CD14-positive monocyte (primary cell): ENCODE measurements at regions not wholly inside any gene's neighbourhood (a gene's known extent, or its start where the extent isn't known, plus 50 kb on each side); places are given as distances from the start of the nearest gene placed in this dataset.

Experiments
- DNase-seq, 3 donors: peaks; one replicate each; pipeline ENCODE4 v3.0.0-alpha.2; 2011 to 2022
- H2AFZ ChIP-seq: 2 replicates; pipeline ENCODE4 v1.6.0; 2012; ENCODE audit warnings: mild to moderate bottlenecking, low read depth, low read length, inconsistent platforms; ENCODE audit not compliant: insufficient read depth, poor library complexity, severe bottlenecking
- H3K27ac ChIP-seq, 2 donors: 1 replicate in 1 of 2; 2 replicates in 1 of 2; pipeline ENCODE4 v1.5.1; 2012 to 2013; ENCODE audit warnings: low read length in 2 of 2, control low read depth in 1 of 2, inconsistent platforms in 1 of 2, low read depth in 1 of 2, mild to moderate bottlenecking in 1 of 2
- H3K27me3 ChIP-seq, 2 donors: one replicate each; pipeline versions ENCODE4 v1.6.0 to v1.6.1; 2011 to 2013; ENCODE audit warnings: low read length in 2 of 2; ENCODE audit not compliant: control insufficient read depth in 2 of 2, insufficient read depth in 2 of 2
- H3K36me3 ChIP-seq, 2 donors: replicated peaks in 1 of 2; 1 replicate in 1 of 2; 2 replicates in 1 of 2; pipeline versions ENCODE4 v1.5.1 to v1.6.1; 2012 to 2013; ENCODE audit warnings: low read length in 2 of 2, control low read depth in 1 of 2, inconsistent platforms in 1 of 2, mild to moderate bottlenecking in 1 of 2; ENCODE audit not compliant: insufficient read depth in 2 of 2, control insufficient read depth in 1 of 2
- H3K4me1 ChIP-seq, 2 donors: 1 replicate in 1 of 2; 2 replicates in 1 of 2; pipeline versions ENCODE4 v1.5.1 to v1.6.1; 2012 to 2013; ENCODE audit warnings: low read length in 2 of 2, control low read depth in 1 of 2, inconsistent platforms in 1 of 2, mild to moderate bottlenecking in 1 of 2, moderate library complexity in 1 of 2; ENCODE audit not compliant: insufficient read depth in 2 of 2, control insufficient read depth in 1 of 2
- H3K4me2 ChIP-seq: replicated peaks from 2 replicates; pipeline ENCODE3; 2012; ENCODE audit warnings: low read length, moderate library complexity, mild to moderate bottlenecking; ENCODE audit not compliant: poor library complexity, severe bottlenecking; ENCODE audit errors: extremely low read depth
- H3K4me3 ChIP-seq, 3 experiments: fragments of 200-600 bp in 1 of 3; sonication (generic) in 1 of 3; replicated peaks in 1 of 3; 1 replicate in 2 of 3; 2 replicates in 1 of 3; pipeline ENCODE4 v1.5.1; 2011 to 2013; ENCODE audit warnings: low read length in 3 of 3, mild to moderate bottlenecking in 3 of 3, control low read depth in 2 of 3, low read depth in 2 of 3, inconsistent platforms in 1 of 3, moderate library complexity in 1 of 3
- H3K79me2 ChIP-seq: 2 replicates; pipeline ENCODE4 v1.6.0; 2012; ENCODE audit warnings: mild to moderate bottlenecking, control low read depth, inconsistent platforms, low read length, moderate library complexity; ENCODE audit not compliant: insufficient read depth
- H3K9ac ChIP-seq: 2 replicates; pipeline ENCODE4 v1.6.0; 2017; ENCODE audit warnings: low read length, mild to moderate bottlenecking; ENCODE audit not compliant: insufficient read depth, poor library complexity, severe bottlenecking
- H3K9me3 ChIP-seq, 2 donors: replicated peaks in 1 of 2; 1 replicate in 1 of 2; 2 replicates in 1 of 2; pipeline versions ENCODE4 v1.5.1 to v1.6.1; 2012 to 2013; ENCODE audit warnings: low read length in 2 of 2, control low read depth in 1 of 2; ENCODE audit not compliant: control insufficient read depth in 1 of 2, insufficient read depth in 1 of 2
- H4K20me1 ChIP-seq: 2 replicates; pipeline ENCODE4 v1.6.0; 2012; ENCODE audit warnings: mild to moderate bottlenecking, low read length, control low read depth, moderate library complexity; ENCODE audit not compliant: insufficient read depth
- H3K27ac Mint-ChIP-seq, 7 donors: one replicate each; pipeline ENCODE4 v1.8.0; 2020; ENCODE audit warnings: mild to moderate bottlenecking in 7 of 7, mixed read lengths in 7 of 7, moderate library complexity in 6 of 7, inconsistent platforms in 2 of 7
- H3K27me3 Mint-ChIP-seq, 3 donors: one replicate each; pipeline ENCODE4 v1.8.0; 2021 to 2022; ENCODE audit warnings: low read depth in 3 of 3, mild to moderate bottlenecking in 3 of 3, mixed read lengths in 3 of 3, moderate library complexity in 3 of 3, inconsistent platforms in 1 of 3
- H3K36me3 Mint-ChIP-seq, 2 donors: one replicate each; pipeline ENCODE4 v1.8.0; 2020; ENCODE audit warnings: mixed read lengths in 2 of 2, inconsistent platforms in 1 of 2, mild to moderate bottlenecking in 1 of 2
- H3K4me1 Mint-ChIP-seq: one replicate; pipeline ENCODE4 v1.8.0; 2020; ENCODE audit warnings: mild to moderate bottlenecking, mixed read lengths
- H3K4me3 Mint-ChIP-seq, 2 donors: one replicate each; pipeline ENCODE4 v1.8.0; 2020; ENCODE audit warnings: mild to moderate bottlenecking in 2 of 2, mixed read lengths in 2 of 2, moderate library complexity in 1 of 2
- H3K9me3 Mint-ChIP-seq, 7 donors: one replicate each; pipeline ENCODE4 v1.8.0; 2020 to 2022; ENCODE audit warnings: mixed read lengths in 7 of 7, mild to moderate bottlenecking in 6 of 7, moderate library complexity in 6 of 7, inconsistent platforms in 2 of 7
- CTCF ChIP-seq: fragments of 200-600 bp; IDR thresholded peaks from one replicate; pipeline ENCODE4 v1.8.0; 2022; ENCODE audit warnings: antibody characterized with exemption, mild to moderate bottlenecking
- WGBS: methylation state at CpG from one replicate; pipeline ENCODE4 v1.1.5; 2013; ENCODE audit warnings: missing lambda C conversion rate; ENCODE audit not compliant: insufficient coverage; 5-methylcytosine and 5-hydroxymethylcytosine counted together
- intact Hi-C, 2 donors: fragments of 100-400 bp; cut with micrococcal nuclease; formaldehyde crosslinking; loops; one replicate each; pipeline versions ENCODE4 v1.15.0 to v1.15.1; 2023

- no peak overlapping the region for H3K27ac Mint-ChIP-seq
- Histone ChIP-seq H3K4me3 (no peak overlapping the region), H3K27ac (no peak overlapping the region), H3K4me2 (no peak overlapping the region), H4K20me1 (no peaks in the 10 kb centered on the region), H3K27me3 (no peaks in the 10 kb centered on the region), H3K9ac (no peak overlapping the region), H3K9me3 (peaks cover 7% of the 10 kb centered on the region in 2 donors), H3K79me2 (no peaks in the 10 kb centered on the region), H2AFZ (no peak overlapping the region), H3K4me1 (no peaks in the 10 kb centered on the region), H3K36me3 (no peaks in the 10 kb centered on the region)
- no peaks in the 10 kb centered on the region for H3K36me3 Mint-ChIP-seq
- no peaks in the 10 kb centered on the region for H3K4me1 Mint-ChIP-seq
- intact Hi-C loops: no loop called here
- no peak overlapping the region for H3K4me3 Mint-ChIP-seq
- 100% methylated on average over 1 of the region's 3 CpGs for whole genome bisulfite sequencing
- H3K27me3 Mint-ChIP-seq: peaks cover 5 to 18% (median 8%) of the 10 kb centered on the region in 3 donors
- peaks cover 0 to 14% (median 7%) of the 10 kb centered on the region in 7 donors for H3K9me3 Mint-ChIP-seq
- TF ChIP-seq CTCF: no peak
- no peak for DNase-seq
Measured at GRCh38 chr1:29433830-29434229, 197.5 kb downstream of the PTPRU start.

GRCh38 chr1:29431138-29431537 lies 194.8 kb downstream of the PTPRU start:
- no peak overlapping the region for H3K27ac ChIP-seq
- Mint-ChIP-seq H3K27ac (no peak overlapping the region), H3K4me3 (no peak overlapping the region), H3K36me3 (no peaks in the 10 kb centered on the region), H3K27me3 (peaks cover 5 to 16% (median 9%) of the 10 kb centered on the region in 3 donors), H3K4me1 (no peaks in the 10 kb centered on the region), H3K9me3 (peaks cover 0 to 14% (median 7%) of the 10 kb centered on the region in 7 donors)
- no peaks in the 10 kb centered on the region for H3K27me3 ChIP-seq
- no peaks in the 10 kb centered on the region for H4K20me1 ChIP-seq
- peaks cover 7 to 9% of the 10 kb centered on the region in 2 donors for H3K9me3 ChIP-seq
- no peak for TF ChIP-seq CTCF
- H3K4me1 ChIP-seq: no peaks in the 10 kb centered on the region
- no peaks in the 10 kb centered on the region for H3K36me3 ChIP-seq
- WGBS: 40% methylated on average over 2 of the region's 3 CpGs
- H3K79me2 ChIP-seq: no peaks in the 10 kb centered on the region
- H3K9ac ChIP-seq: no peak overlapping the region
- intact Hi-C loops: no loop called here
- no peak overlapping the region for H3K4me2 ChIP-seq
- no peak for DNase-seq
- H2AFZ ChIP-seq: no peak overlapping the region
- H3K4me3 ChIP-seq: no peak overlapping the region
